HepG2 (cell line): ENCODE measurements at regions not wholly inside any gene's neighbourhood (a gene's known extent, or its start where the extent isn't known, plus 50 kb on each side); places are given as distances from the start of the nearest gene placed in this dataset.

ENCODE experiments used
- ATAC-seq: fragments of 200-7000 bp; cut with Tn5 transposase; 3 replicates; pipeline ENCODE4 v1.9.1; 2020; ENCODE audit warnings: mild to moderate bottlenecking, moderate library complexity
- BruUV-seq: library from RNA; stranded (reverse); fragments of 400-500 nt; replicated peaks from 2 replicates; lab custom pipeline; 2021; lab: Mats Ljungman, UMichigan
- CTCF ChIA-PET: fragments of 300-600 bp; formaldehyde crosslinking; extraction: SDS; loops from one replicate; lab custom pipeline; 2021; ENCODE audit warnings: low total read pairs, inconsistent platforms, low intra/inter-chr PET ratio; lab: Yijun Ruan, JAX
- POLR2A ChIA-PET: fragments of 350-600 bp; sonication (Branson Sonifier 250); formaldehyde crosslinking; loops from one replicate; lab custom pipeline; 2020; ENCODE audit warnings: antibody characterized with exemption, inconsistent platforms; lab: Yijun Ruan, JAX
- DNase-seq: peaks from one replicate; pipeline ENCODE4 v3.0.0-alpha.2; 2015; ENCODE audit warnings: low spot score
- FAIRE-seq: peaks from 3 replicates; lab custom pipeline; 2011; peaks lifted over from hg19 to GRCh38; lab: Jason Lieb, UNC
- H2AFZ ChIP-seq: one replicate; pipeline ENCODE4 v1.6.1; 2011; ENCODE audit warnings: low read length, inconsistent platforms
- H3K27ac ChIP-seq: fragments of 300-600 bp; 3 replicates; pipeline ENCODE4 v1.8.0; 2011; ENCODE audit warnings: mixed run types, mild to moderate bottlenecking, mixed read lengths, low read length, inconsistent platforms; ENCODE audit not compliant: insufficient read depth; ENCODE audit errors: extremely low read length
- H3K27me3 ChIP-seq, 2 experiments: fragments of 200-600 bp in 1 of 2; 2 replicates in 1 of 2; 3 replicates in 1 of 2; pipeline versions ENCODE4 v1.6.0 to v1.8.0; 2011; ENCODE audit warnings: low read length in 2 of 2, mild to moderate bottlenecking in 2 of 2, moderate library complexity in 2 of 2, inconsistent platforms in 1 of 2; ENCODE audit not compliant: insufficient read depth in 2 of 2, control insufficient read depth in 1 of 2
- H3K36me3 ChIP-seq, 2 experiments: fragments of 200-600 bp in 1 of 2; replicated peaks in 1 of 2; 2 replicates in 1 of 2; 3 replicates in 1 of 2; pipeline versions ENCODE4 v1.5.1 to v1.8.0; 2011; ENCODE audit warnings: low read length in 2 of 2, inconsistent platforms in 1 of 2; ENCODE audit not compliant: insufficient read depth in 2 of 2, control insufficient read depth in 1 of 2
- H3K4me1 ChIP-seq: 2 replicates; pipeline ENCODE4 v1.5.1; 2012; ENCODE audit warnings: low read length, inconsistent platforms; ENCODE audit not compliant: insufficient read depth
- H3K4me2 ChIP-seq: 2 replicates; pipeline ENCODE4 v1.6.0; 2011; ENCODE audit warnings: low read depth, low read length, inconsistent platforms
- H3K4me3 ChIP-seq, 3 experiments: fragments of 200-600 bp in 1 of 3; sonication (generic), shearing (Covaris generic) in 1 of 3; replicated peaks in 1 of 3; 2 replicates each; pipeline ENCODE4 v1.5.1; 2011 to 2016; ENCODE audit warnings: low read length in 3 of 3, inconsistent platforms in 2 of 3, low read depth in 2 of 3, mild to moderate bottlenecking in 2 of 3, control low read depth in 1 of 3, mixed read lengths in 1 of 3; ENCODE audit not compliant: insufficient read depth in 1 of 3
- H3K79me2 ChIP-seq: one replicate; pipeline ENCODE4 v1.6.1; 2011; ENCODE audit warnings: low read length, inconsistent platforms; ENCODE audit not compliant: insufficient read depth
- H3K9ac ChIP-seq: 2 replicates; pipeline ENCODE4 v1.6.0; 2011; ENCODE audit warnings: mild to moderate bottlenecking, low read depth, low read length, inconsistent platforms; ENCODE audit not compliant: insufficient read depth
- H3K9me3 ChIP-seq: 2 replicates; pipeline ENCODE4 v1.5.1; 2012; ENCODE audit warnings: mild to moderate bottlenecking, low read length
- H4K20me1 ChIP-seq: 2 replicates; pipeline ENCODE4 v1.6.0; 2011; ENCODE audit warnings: inconsistent platforms, mild to moderate bottlenecking, low read length, moderate library complexity; ENCODE audit not compliant: insufficient read depth
- ARID2 ChIP-seq: sonication (generic); formaldehyde crosslinking; IDR thresholded peaks from 2 replicates; pipeline ENCODE4 v1.8.1; 2022; ENCODE audit warnings: mild to moderate bottlenecking, missing genetic modification reagents, borderline replicate concordance
- MED13 ChIP-seq: sonication (generic); formaldehyde crosslinking; IDR thresholded peaks from 2 replicates; pipeline ENCODE4 v1.5.0; 2020; ENCODE audit warnings: missing genetic modification reagents
- PCBP2 ChIP-seq: fragments of 200-400 bp; formaldehyde crosslinking; optimal IDR thresholded peaks from 2 replicates; pipeline ENCODE3; 2018; ENCODE audit warnings: low read length, low read depth; ENCODE audit not compliant: poor library complexity, severe bottlenecking
- SMARCC2 ChIP-seq: fragments of 450-650 bp; IDR thresholded peaks from 2 replicates; pipeline ENCODE4 v1.6.1; 2017; ENCODE audit warnings: antibody characterized with exemption, mild to moderate bottlenecking
- WGBS: methylation state at CpG from one replicate; pipeline ENCODE4 v1.1.6; 2017; ENCODE audit warnings: low lambda C conversion rate; 5-methylcytosine and 5-hydroxymethylcytosine counted together
- in situ Hi-C: cut with HindIII; loops from 2 replicates; pipeline ENCODE4 v1.10.0; 2017; ENCODE audit warnings: low pct_unique_long_range_greater_than_20kb; ENCODE audit not compliant: extremely low pct_ligation_motif_present
- intact Hi-C: fragments of 100-400 bp; cut with micrococcal nuclease; formaldehyde crosslinking; loops from one replicate; pipeline ENCODE4 v1.10.0; 2022; ENCODE audit not compliant: unreplicated experiment
- TF ChIP-seq, protein P1 (sequence below): sonication (generic); formaldehyde crosslinking; IDR thresholded peaks from 2 replicates; pipeline ENCODE4 v1.5.1; 2020; ENCODE audit warnings: mild to moderate bottlenecking, missing genetic modification reagents

DNA sequence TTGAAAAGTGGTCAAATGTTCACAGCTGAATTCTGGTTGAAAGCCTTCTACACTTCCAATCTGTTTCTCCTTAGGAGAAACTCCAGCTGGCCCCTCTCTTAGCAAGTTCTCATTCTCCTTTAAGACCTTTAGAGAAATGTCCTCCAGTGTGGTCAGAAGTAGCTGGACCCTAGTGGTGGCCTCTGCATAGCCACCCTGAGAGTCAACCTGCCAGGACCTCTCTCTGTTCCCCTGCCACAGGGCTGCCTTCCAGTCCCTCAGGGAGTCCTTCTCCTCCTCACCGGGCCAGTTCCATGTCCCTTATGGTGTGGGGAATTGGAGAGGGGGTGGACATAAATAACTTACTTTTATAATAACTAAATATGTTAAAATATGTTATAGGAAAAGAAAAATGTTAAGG lies 200.9 kb upstream of the PKDCC start:
- no peaks in the 10 kb centered on the region for H3K9me3 ChIP-seq
- no peaks in the 10 kb centered on the region for H3K79me2 ChIP-seq
- TF ChIP-seq, protein P1, sequence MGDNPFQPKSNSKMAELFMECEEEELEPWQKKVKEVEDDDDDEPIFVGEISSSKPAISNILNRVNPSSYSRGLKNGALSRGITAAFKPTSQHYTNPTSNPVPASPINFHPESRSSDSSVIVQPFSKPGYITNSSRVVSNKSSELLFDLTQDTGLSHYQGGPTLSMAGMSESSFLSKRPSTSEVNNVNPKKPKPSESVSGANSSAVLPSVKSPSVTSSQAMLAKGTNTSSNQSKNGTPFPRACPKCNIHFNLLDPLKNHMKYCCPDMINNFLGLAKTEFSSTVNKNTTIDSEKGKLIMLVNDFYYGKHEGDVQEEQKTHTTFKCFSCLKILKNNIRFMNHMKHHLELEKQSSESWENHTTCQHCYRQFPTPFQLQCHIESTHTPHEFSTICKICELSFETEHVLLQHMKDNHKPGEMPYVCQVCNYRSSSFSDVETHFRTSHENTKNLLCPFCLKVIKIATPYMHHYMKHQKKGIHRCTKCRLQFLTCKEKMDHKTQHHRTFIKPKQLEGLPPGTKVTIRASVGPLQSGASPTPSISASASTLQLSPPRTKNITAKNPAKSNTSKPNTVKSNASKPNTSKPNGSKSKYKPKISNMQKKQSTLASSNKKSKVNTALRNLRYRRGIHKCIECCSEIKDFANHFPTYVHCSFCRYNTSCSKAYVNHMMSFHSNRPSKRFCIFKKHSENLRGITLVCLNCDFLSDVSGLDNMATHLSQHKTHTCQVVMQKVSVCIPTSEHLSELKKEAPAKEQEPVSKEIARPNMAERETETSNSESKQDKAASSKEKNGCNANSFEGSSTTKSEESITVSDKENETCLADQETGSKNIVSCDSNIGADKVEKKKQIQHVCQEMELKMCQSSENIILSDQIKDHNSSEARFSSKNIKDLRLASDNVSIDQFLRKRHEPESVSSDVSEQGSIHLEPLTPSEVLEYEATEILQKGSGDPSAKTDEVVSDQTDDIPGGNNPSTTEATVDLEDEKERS (CRISPR knock-in tag) = no peak
- TF ChIP-seq SMARCC2 (no peak), ARID2 (CRISPR knock-in tag) (0 out of 2 replicates have a peak, but pooled peaks have one; percentile 27), MED13 (CRISPR knock-in tag) (no peak), PCBP2 (no peak)
- no peak overlapping the region for H2AFZ ChIP-seq
- FAIRE-seq (no peak), ATAC-seq (peak; percentile 15; the same call in 1 of the 3 replicates), DNase-seq (no peak)
- no peaks in the 10 kb centered on the region for H3K36me3 ChIP-seq
- H3K27ac ChIP-seq = peak overlapping the region; percentile 60
- CTCF ChIA-PET = no interaction called here
- no peak overlapping the region for H3K9ac ChIP-seq
- no peak overlapping the region for H3K4me3 ChIP-seq
- H3K4me1 ChIP-seq = peaks cover 55% of the 10 kb centered on the region
- no peak overlapping the region for H3K4me2 ChIP-seq
- 90% methylated on average over 1 of the region's 1 CpG for WGBS
- intact Hi-C loops = no loop called here
- no TSS peak for BruUV-seq
- in situ Hi-C loops = no loop called here
- POLR2A ChIA-PET = interaction anchor here (1.2 to 3.0 kb wide), 5 partner anchors 13 to 286 kb away, joined by 6 to 24 read pairs (median 17); partner anchors contain the start of gene PKDCC
- H3K27me3 ChIP-seq = no peaks in the 10 kb centered on the region; a peak in 1 of 5 replicates
- H4K20me1 ChIP-seq = no peaks in the 10 kb centered on the region
